Mucosa of descending colon (tissue), 3 donors: ENCODE measurements at regions not wholly inside any gene's neighbourhood (a gene's known extent, or its start where the extent isn't known, plus 50 kb on each side); places are given as distances from the start of the nearest gene placed in this dataset.

Source experiments
- ATAC-seq: fragments of 200-7000 bp; cut with Tn5 transposase; one replicate; pipeline ENCODE4 v1.9.1; 2020; ENCODE audit warnings: mild to moderate bottlenecking, moderate library complexity
- DNase-seq, 3 donors: peaks; one replicate each; pipeline ENCODE4 v3.0.0-alpha.2; 2020
- H3K36me3 ChIP-seq: fragments of 200-600 bp; one replicate; pipeline ENCODE4 v1.8.0; 2021; ENCODE audit warnings: low read depth, mild to moderate bottlenecking
- H3K4me1 ChIP-seq: fragments of 200-600 bp; one replicate; pipeline ENCODE4 v1.8.0; 2021; ENCODE audit warnings: low read depth, mild to moderate bottlenecking
- H3K4me3 ChIP-seq: fragments of 200-600 bp; one replicate; pipeline ENCODE4 v1.8.0; 2021; ENCODE audit warnings: mild to moderate bottlenecking
- H3K9me3 ChIP-seq: fragments of 200-600 bp; one replicate; pipeline ENCODE4 v1.8.0; 2021; ENCODE audit warnings: mild to moderate bottlenecking
- intact Hi-C, 2 donors: fragments of 100-400 bp; cut with DNase I in 1 of 2; cut with micrococcal nuclease in 1 of 2; formaldehyde crosslinking; loops; one replicate each; pipeline versions ENCODE4 v1.11.0 to v1.11.1; 2022; cut with DNase I, micrococcal nuclease
- TF ChIP-seq, protein P1 (sequence below): fragments of 200-600 bp; IDR thresholded peaks from one replicate; pipeline ENCODE4 v1.8.0; 2022; ENCODE audit warnings: antibody characterized with exemption, mild to moderate bottlenecking
- donor health status: DM: no; HTN: no; CAD: no; lungs with moderate emphysema.
- donor health status: DM: no; HTN: no; CAD: no.
- donor health status: DM: no; HTN: yes; CAD: no.

GRCh38 chr3:144244662-144245061, 273.0 kb downstream of the DIPK2A start:
- no peak for DNase-seq
- ATAC-seq = no peak
- TF ChIP-seq, protein P1, sequence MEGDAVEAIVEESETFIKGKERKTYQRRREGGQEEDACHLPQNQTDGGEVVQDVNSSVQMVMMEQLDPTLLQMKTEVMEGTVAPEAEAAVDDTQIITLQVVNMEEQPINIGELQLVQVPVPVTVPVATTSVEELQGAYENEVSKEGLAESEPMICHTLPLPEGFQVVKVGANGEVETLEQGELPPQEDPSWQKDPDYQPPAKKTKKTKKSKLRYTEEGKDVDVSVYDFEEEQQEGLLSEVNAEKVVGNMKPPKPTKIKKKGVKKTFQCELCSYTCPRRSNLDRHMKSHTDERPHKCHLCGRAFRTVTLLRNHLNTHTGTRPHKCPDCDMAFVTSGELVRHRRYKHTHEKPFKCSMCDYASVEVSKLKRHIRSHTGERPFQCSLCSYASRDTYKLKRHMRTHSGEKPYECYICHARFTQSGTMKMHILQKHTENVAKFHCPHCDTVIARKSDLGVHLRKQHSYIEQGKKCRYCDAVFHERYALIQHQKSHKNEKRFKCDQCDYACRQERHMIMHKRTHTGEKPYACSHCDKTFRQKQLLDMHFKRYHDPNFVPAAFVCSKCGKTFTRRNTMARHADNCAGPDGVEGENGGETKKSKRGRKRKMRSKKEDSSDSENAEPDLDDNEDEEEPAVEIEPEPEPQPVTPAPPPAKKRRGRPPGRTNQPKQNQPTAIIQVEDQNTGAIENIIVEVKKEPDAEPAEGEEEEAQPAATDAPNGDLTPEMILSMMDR = no peak
- Histone ChIP-seq H3K4me3 (no peak overlapping the region), H3K9me3 (no peaks in the 10 kb centered on the region), H3K36me3 (no peaks in the 10 kb centered on the region), H3K4me1 (no peaks in the 10 kb centered on the region)
- intact Hi-C loops = no loop called here

DNA sequence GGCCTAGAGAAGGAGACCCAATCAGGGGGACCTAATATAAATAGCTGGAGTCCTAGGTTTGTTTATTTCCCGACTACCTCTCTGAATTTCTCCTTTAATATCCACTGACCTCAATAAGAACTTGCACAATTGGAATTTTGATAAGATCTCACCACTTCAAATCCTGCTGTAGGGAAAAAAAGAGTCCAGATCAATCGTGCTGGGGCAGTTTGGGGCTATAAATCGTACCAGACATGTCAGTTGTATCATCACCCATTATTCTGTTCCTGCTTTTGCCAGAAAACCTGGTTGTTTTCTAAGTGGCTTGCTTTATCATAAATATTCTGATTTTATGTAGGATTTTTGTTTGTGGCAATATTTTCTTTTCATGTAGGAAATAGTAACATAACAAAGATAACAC, 281.3 kb downstream of the DIPK2A start:
- TF ChIP-seq, protein P1 = no peak
- intact Hi-C loops = no loop called here

DNA sequence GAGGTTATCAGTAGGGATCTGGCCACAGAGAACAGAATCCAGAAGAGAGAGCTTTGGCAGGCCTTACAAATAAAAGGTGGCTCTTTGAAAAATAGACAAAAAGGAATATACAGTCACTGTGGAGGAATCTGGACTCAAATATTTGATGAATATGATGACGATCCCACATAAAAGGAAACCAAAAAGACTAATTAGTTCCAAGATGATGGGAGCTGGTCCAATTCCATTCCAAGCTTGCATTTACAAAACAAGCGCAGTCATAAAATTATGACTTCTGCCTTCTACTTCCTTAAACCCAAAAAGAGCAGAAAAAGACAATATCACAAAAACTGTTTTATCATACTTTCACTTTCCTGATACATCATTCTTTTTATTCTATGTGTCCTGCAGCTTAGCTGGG, 285.8 kb downstream of the DIPK2A start:
- H3K9me3 ChIP-seq = no peaks in the 10 kb centered on the region
- H3K36me3 ChIP-seq = no peaks in the 10 kb centered on the region
- DNase-seq (no peak), ATAC-seq (no peak)
- intact Hi-C loops = no loop called here
- TF ChIP-seq, protein P1 = no peak
- H3K4me1 ChIP-seq = no peaks in the 10 kb centered on the region
- no peak overlapping the region for H3K4me3 ChIP-seq

More for the DNA sequence above, 281.3 kb downstream of the DIPK2A start:
- no peaks in the 10 kb centered on the region for H3K4me1 ChIP-seq
- H3K36me3 ChIP-seq = no peaks in the 10 kb centered on the region
- H3K9me3 ChIP-seq = no peaks in the 10 kb centered on the region
- no peak for DNase-seq
- H3K4me3 ChIP-seq = no peak overlapping the region
- ATAC-seq = no peak

DNA sequence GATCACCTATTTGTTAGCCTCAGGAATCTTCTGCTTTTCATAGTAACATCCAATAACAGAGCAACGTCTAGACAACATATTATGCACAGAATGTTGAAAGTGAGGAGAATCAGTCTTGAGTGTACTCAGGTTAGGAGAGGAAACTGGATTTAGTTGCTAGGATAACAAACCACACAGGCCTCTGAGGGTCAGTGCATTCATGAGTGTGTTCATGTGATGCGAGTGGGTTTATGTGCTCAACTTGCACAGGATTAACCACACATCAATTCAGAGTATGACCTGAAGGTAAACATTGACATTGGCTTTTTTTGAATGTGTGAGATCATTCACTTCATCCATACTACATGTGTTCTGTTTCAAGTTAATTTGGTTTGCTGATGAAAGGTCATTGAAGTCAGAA, 287.6 kb downstream of the DIPK2A start:
- H3K4me1 ChIP-seq = no peaks in the 10 kb centered on the region
- no peak for DNase-seq
- no peaks in the 10 kb centered on the region for H3K9me3 ChIP-seq
- intact Hi-C loops = no loop called here
- TF ChIP-seq, protein P1 = no peak
- no peak overlapping the region for H3K4me3 ChIP-seq
- no peak for ATAC-seq
- H3K36me3 ChIP-seq = no peaks in the 10 kb centered on the region

DNA sequence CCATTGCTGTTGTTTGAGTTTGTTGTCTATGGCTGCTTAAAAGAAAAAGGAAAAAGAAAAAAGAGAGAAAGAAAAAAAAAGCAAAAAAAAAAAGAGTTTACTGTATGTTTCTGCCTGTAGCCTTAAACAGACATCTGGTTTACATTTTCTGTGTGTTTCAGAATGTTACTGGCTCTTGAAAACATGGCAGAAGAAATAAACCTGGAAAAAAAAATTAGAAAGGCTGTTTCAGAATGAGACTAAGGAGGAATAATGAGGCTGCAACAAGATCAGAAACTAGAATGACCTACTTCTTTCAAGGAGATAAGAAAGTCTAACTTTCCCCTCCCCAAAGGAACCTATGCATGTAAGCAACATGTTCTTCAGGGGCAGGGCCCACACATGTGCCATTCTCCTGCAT, 292.1 kb downstream of the DIPK2A start:
- ATAC-seq (no peak), DNase-seq (no peak)
- H3K9me3 ChIP-seq = no peaks in the 10 kb centered on the region
- no peaks in the 10 kb centered on the region for H3K4me1 ChIP-seq
- TF ChIP-seq, protein P1 = no peak
- no peak overlapping the region for H3K4me3 ChIP-seq
- H3K36me3 ChIP-seq = no peaks in the 10 kb centered on the region
- intact Hi-C loops = no loop called here

GRCh38 chr3:144264350-144264749, 292.7 kb downstream of the DIPK2A start:
- TF ChIP-seq, protein P1 = no peak
- intact Hi-C loops = no loop called here

More at GRCh38 chr3:144264350-144264749, 292.7 kb downstream of the DIPK2A start:
- no peaks in the 10 kb centered on the region for H3K9me3 ChIP-seq
- DNase-seq (no peak), ATAC-seq (no peak)
- H3K4me1 ChIP-seq = no peaks in the 10 kb centered on the region
- H3K4me3 ChIP-seq = no peak overlapping the region
- no peaks in the 10 kb centered on the region for H3K36me3 ChIP-seq
